ENCODE measurements at regions not wholly inside any gene's neighbourhood (a gene's known extent, or its start where the extent isn't known, plus 50 kb on each side); places are given as distances from the start of the nearest gene placed in this dataset.
"Not testable (repeated sequence)": the region's sequence is repeated elsewhere in the genome, so short reads cannot be mapped to it uniquely, and the experiment has no call there.

DNA sequence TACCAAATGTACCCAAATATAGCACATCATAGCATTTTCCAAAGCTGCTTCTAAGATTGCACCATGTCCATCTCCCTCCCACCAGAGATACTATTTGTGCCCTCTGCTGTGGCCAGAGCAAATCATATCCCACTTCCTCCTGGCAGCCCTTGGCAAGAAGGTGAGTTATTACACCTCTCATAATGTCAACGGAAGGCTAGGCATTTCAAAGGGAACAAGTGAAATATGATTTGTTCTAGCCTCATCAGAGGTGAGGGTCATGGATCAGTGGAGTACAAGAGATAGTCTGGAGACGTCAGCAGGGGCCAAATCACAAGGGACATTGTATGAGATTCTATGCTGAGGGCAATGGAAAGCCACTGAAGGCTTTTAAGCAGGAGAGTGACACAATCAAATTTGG, 90.2 kb upstream of the BCAR3 start:
- peak; percentile 50 for DNase-seq

DNA sequence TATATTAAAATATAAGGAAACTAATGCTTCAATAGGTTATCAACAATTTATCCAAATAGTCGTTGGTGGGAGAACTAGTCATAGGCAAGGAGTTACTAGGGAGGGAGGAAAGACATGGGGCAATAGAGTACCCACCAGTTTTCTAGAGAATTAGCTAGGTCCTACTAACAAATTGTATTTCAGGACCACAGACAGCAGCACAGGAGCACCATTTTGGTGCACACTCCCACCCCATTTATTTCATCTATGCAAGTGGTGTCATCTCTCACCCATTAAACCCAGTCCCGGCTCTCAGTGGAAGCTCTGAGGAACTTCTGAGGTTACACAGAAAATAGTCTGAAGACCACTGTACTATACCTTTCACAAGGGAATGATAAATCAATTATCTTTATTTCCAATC, 89.0 kb upstream of the BCAR3 start:
- DNase-seq = no peak

DNA sequence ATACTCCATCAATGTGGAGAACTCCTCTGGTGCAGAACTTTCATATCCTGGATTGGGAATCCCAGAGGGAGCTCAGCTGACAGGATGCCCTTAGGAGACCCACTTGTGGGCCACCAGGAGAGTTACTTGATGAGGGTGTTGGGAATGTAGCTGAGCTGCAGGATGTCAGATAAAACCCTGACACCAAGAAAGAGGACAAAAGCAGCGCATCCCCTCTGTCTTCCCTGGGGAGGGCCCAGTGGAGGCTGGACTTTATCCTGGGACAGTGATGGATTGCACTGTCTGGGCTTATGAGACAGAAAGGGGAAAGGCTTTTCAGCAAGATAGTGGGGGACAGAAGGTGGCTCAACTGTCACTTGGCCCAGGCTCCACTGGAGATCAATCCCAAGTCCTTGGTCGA, 88.1 kb upstream of the BCAR3 start:
- no peak for DNase-seq

DNA sequence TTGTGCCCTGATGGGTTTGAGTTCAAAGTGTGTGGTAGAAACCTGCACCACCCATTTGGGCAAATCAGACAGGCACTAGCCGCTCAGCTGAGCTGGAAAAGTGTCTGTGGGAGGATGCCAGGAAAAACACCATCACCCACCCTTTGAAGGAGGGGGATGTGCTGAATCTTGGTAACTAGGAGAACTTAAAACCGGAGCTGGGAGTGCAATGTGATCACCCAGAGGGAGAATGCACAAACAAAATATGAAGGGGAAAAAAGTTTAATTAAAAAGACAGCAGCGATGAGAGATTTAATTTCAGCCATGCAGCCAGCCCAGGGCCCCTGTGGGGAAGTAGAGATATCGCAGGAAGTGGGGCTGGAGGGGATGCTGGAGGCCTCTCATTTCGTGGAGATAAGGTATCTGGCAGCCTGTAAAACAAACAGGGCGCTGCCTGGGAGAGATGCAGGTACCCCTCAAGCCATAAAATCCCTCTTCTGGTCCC, 86.8 kb upstream of the BCAR3 start:
- DNase-seq = no peak

DNA sequence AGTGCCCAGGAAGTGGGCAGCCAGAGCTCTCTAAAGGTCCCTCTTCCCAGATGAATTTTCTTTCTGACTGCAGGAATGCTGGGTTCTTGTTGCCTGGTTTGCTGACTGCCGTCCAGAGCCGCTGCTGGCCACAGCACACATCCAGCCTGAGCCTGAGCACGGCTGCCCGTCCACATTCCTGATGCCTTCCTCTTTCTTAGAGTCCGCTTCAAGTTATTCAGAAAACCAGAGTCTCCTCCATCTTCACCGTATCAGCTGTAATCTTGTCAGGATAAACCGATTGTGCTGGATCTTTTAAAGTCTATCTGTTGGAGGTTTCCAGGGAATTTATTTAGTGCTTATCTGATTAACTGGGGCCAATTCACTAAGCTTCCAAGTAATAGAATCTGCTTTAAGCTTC, 84.8 kb upstream of the BCAR3 start:
- DNase-seq = no peak

DNA sequence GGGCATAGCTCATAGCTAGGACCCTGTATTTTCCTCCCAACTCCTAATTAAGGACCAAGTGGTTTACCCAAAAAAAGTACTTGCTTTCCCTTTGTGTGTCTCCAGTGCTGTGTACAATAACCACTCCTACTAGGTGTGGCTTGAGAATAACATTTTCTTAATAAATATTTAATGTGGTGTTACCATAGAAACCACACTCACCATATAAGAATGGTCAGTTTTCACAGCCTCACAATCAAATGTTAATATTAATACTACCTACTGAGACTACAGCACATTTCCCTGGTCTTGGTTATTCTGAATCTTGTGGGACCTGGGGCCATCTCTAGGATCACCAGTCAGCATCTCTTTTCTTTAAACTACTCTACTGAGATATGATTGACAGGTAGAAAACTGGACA, 83.5 kb upstream of the BCAR3 start:
- DNase-seq = no peak

DNA sequence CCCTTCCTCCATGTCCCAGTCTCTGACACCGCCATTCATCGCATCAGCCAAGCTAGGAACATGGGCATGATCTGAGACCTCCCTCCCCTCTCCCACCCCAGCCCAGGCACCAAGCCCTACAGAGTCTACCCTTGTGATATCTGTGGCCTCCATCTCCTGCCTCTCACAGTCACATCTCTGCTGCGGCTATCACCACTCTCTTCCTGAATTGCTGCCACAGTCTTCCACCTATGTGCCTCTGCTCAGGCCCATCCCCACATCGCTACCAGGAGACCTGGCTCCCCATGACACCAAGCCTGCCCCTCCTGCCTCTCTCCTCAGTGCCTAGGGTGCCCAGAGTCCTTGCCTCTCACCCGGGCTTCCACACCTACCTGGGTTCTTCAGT, 82.7 kb upstream of the BCAR3 start:
- DNase-seq = no peak

DNA sequence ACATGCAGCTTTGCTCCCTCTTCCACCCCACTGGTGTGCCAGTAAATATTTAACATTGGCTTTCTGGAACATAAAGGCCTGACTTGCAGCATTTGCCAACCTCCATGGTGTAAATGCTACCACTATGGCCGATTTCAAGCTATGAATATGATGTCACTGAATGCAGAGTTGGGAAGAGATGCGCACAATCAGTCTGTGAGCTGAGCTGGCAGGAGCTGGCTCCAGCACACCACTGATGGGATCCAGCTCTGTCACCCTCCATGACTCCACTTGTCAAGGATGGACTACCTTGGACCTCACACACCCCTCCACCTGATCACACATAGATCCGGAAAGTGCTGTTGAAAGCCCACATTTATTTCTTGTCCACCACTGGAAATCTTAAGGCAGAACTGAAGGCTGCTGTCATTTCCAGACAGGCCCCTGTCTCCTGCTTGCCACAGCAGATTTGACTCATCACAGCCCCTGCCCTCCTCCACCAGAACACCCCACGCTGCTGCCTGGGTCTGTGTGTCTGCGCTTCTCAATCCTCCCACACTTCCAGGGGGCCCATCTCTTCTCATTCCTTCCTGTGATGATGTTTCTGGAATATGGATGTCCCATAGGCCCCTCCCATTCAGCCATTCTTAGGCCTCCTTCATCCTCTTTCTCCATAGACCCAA, 82.2 kb upstream of the BCAR3 start:
- no peak for DNase-seq

DNA sequence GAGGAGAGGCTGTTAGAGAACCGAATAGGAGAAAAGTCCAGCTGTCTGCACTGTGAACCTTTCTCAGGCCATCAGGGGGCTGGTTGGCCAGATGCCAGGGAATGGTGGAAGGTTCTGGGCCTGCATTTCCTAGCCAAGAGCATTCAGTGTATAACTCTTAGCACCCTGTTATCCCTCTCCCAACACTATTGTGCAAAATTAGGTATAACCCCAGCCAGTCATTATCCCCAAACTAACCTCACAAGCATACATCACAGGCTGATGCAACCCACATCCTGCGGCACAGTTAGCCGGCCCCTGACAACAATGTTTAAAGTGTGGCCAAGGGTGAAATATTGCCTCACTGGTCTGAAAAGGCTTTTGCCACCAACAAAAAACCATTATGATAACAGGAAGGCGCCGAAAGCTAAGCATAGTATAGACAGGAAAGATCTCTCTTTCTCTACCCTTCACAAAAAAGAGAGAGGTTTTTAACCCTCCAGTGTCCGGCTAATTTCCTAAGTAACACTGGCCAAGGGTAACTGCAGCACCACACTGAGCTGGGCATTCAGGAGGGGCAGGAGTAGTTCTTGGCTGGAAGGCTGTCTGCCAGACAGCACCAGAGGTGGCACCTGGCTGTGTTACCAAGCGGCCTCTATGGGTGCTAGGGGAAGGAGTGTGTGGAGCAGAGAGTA, 77.3 kb upstream of the BCAR3 start:
- no peak for DNase-seq

DNA sequence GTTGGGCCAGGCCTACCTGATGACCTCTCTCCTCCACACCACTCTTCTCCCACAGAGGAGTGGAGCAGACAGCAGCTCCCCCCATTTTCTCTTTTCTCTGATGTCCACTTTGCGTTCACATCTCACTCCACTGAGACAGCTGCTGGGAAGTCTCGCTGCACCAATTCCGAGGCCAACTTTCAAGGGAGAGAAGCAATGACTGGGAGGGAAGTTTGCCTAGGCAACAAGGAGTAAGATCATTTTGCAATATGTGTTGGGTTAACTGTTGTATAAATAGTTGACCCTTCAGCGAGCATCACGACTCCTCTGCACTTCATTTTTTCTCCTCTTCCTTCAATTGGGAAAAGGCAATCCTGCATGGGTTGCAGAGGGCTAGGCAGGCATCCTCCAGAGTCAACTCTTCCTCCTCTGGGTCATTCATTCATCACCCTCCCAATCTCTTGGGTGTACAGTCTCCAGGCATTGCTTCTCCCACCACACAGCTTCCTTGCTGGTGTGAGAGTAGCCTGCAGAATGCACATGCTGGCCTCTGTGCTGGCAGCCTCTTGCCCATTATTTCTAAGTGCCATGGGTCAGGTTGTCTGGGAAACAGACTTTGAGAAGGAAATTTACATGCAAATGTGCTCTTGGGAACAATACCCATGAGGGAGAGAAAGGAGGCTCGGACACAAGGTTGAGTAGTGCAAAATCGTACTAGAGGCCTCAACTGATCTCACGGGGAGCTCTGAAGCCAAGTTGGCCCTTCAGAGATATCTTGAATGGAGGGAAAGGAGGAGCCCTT, 75.8 kb upstream of the BCAR3 start:
- no peak for DNase-seq

DNA sequence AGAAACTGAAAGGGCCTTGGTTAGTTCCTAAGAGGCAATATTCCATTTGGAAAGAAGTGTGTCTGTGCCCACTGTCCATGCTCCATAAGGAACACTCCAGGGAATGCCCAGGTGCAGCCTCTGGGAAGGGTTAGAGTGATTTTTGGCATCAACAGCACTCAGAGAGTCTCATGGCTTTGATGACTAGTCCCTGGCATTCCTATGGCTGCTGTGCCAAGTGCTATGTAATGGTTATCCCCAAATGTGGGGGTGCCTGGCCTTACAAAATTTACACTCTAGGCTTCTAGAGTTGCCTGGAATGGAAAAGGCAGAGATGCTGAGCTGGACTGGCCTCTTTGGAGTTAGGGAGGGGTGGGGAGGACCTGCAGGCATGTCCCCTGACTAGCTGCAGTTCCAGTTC, 75.0 kb upstream of the BCAR3 start:
- no peak for DNase-seq

DNA sequence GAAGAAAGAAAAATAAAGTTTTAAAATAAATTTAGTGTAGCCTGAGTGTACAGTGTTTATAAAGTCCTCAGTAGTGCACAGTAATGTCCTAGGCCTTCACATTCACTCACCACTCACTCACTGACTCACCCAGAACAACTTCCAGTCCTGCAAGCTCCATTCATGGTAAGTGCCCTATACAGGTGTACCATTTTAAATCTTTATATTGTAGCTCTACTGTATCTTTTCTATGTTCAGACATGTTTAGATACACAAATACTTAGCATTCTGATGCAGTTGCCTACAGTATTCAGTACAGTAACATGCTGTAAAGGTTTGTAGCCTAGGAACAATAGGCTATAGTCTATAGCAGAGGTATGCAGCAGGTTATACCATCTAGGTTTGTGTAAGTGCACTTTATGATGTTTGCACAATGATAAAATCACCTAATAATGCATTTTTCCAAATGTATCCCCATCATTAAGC, 73.6 kb upstream of the BCAR3 start:
- not testable (repeated sequence) for DNase-seq

DNA sequence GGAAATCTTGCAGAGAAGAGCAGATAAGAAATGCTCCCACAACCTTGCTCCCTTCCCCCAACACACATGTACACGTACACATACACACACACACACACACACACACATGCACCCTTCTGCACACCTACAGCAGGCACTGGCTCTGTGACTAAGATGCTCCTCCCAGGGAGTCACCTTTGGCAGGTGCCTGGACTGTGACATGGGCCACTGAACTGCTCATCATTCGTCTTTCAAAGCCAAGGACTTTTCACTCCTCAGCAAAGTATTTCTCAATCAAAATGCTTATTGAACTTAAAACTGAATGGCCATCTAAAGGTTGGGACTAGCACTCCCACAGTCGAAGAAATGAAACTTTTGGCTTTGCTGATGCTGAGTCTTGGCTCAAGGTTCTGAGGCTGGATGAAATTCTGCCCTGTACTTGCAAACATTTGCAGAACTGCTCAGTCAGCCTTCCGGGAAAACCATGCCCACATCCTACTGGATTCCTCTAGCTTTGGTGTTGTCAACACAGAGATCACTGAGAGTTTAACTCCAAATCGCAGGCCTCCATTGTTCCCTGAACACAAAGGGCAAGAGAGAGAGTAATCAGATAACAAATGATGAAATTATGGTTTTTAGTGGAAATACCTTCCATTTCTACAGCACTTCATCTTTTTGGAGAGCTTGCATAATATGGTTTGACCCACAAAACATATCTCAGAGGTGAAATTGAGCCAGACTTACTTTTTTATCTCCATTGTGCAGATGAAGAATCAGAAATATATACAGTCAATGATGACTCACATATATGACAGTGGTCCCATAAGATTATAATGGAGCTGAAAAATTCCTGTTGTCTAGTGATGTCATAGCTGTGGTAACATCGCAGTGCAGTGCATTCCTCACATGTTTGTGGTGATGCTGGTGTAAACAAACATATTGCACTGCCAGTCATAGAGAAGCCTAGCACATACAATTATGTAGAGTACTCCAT, 72.4 kb upstream of the BCAR3 start:
- DNase-seq = no peak

DNA sequence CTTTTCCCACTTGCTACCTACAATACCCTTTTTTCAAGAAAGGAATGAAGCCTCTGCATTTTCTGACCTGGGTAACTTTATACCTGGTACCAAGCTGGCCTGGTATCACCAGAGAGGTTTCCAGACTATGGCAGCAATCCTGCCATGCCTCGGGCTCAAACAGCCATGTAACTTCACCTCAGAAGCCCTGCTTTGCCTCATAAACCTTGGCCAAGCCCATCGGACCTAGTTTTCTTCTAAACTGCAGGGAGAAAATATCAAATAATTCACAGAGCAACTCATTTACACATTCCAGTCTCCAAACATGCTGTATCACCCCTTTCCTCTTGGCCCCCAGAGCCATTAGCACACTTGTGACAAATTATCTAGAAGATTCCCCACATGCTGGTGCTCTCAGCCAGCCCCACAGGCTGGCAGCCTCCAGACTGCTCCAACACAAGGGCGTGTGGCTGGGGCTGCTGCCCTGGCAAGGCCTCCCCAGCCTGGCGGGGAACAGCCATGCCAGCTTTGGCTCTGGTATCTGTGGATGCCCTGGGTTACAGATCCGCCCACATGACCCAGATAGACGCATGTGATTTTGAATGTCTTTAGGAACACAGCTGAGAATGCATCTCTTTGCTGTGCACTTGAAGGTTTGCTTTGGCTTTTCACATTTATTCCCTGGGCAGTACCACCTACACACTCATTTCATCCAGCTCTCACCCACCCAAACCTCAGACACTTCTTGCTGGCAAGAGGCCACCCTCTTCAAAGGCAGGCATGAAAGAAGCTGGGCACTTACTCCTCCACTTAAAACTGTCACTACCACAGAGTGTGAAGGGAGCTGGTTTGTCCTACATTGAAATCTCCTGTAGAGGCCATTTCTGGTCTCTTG, 70.0 kb upstream of the BCAR3 start:
- no peak for DNase-seq

DNA sequence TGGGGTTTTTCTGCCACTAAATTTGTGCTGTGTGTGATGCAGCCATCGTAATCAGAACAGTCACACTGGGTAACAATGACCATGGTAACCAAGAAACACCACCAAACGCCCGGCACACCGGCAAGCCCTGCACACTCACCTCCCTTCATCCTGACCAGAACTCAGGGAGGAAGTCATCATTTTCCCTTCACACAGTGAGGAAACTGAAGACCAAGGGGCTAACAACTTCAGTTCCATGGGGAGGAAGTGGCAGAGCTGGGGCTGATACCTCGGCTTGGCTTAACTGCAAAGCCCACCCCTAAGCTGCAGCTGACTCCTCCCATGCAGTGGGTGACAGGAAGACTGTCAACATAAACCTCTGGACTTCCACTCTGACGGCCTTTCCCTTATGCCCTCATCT, 69.3 kb upstream of the BCAR3 start:
- no peak for DNase-seq

DNA sequence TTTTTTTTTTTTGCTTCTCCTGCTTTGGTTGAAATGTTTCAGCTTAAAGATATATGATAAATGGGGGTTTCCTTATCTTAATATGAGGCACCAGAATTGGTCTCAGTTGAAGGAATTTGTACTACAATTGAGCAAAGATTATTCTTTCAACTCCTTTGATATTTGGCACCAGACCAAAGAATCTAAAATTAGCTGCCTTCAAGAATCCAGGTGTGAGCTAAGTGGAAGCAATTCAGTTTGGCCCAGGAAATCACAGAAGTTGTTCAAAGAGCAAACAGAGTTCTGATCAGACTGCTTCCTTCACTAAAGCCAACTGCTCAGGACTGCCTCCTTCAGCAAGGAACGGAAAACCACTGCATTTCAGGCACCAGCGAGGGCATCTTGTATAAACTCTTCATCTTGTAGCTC, 68.3 kb upstream of the BCAR3 start:
- peak; percentile 23 for DNase-seq

DNA sequence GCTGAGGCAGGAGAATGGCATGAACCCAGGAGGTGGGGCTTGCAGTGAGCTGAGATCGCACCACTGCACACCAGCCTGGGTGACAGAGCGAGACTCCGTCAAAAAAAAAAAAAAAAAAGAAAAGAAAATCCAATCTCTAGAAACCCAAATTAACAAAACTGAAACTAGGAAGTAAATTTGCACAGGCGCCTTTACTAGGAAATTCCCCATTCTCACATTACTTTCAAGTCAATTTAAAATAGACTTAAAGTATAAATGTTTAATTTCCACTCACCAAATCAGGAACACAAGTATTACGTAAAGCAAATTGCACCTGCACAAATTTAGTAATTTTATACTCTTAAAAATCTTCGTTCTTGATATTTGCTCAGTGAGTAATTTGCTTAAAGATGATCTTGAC, 67.8 kb upstream of the BCAR3 start:
- no peak for DNase-seq

DNA sequence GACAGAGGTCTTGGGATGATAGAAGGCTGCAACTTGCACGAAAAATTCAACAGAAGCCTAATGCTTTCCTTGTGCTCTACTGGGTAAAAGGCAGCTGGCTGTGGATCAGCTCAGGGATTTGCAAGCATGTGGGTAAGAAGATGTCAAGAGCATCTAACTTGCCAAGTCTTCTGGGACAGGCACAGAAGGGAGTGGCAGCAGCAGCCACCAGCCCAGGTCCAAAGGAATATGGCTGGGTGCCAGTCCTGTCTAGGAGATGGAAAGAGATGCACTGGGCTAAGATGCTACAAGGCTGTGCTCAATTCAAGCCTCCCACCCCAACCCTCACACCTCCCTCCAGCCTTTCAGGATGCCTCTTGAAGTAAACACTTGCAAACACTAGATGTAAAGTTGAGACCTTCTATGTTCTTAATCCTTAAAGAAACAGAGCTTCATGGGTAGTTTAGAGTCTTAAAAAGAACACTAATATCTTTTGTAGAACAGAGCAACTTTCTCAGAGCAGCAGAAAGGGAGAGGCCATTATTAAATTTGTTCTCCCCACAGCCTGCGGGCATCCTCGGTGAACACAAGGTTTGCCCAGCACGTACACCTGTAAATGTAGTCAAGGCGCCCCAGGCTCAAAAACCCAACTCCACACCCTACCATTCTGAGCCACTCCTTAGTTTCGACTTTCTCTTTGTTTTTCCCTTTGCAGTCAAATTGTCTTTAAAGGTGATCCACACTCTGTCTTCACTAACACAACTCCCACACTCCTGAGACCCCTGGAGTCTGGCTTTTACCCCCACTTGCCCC, 64.6 kb upstream of the BCAR3 start:
- DNase-seq = no peak

DNA sequence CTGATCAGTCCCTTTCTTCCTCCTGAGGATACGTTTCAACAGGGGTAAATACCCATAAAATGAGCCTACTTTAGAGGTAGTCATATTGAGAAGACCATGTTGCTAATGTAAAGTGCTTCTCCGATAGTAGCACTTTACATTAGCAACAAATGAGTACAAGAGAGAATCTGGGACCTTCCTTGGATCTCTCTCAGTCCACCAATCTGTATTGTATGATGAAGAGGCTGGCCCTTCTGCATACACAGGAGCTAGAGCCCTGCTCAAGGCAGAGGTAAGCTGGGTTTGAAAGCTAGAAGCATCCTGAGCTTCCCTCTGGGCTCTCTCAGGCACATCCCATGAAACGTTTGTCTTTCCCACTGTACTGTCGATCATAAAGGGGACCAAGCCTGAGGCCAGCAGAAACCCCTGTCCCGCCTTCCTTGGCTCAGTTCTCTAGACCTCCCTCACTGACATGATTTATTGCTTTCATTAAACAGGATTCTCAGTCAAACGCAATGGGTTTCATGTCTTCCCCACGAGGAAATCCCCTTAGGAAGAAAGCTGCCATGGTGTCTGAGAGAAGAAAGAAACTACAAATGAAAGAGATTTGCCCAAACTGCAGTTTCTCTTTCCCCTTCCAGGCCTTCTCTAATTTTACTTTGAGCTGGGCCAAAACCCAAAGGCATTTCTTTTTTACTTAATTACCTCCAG, 62.8 kb upstream of the BCAR3 start:
- DNase-seq = no peak

DNA sequence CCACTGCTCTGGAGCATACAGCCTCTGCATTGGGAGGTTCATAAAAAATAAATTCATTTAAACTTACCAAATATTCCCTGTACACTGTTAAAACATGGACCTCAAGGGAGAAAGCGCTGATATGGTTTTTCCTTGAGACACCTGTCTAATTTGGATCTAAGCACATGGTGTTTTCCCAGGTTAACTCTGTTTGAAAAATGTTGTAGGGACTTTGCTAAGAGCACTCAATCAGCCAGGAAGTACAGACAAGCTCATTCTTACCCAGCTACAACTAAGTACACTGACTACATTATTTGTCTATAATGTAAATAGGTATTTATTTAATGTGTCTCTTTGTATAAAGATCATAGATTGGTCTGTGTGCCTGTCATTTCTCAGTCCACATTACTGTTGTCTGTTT, 61.8 kb upstream of the BCAR3 start:
- DNase-seq = peak; percentile 30

Measured in NCI-H510A treated with DMSO at 0.1 percent for 48 hours (cell line).